SH-SY5Y (cell line): ENCODE measurements at regions not wholly inside any gene's neighbourhood (a gene's known extent, or its start where the extent isn't known, plus 50 kb on each side); places are given as distances from the start of the nearest gene placed in this dataset.

Experiments used
- GATA2 ChIP-seq: IDR thresholded peaks from 2 replicates; pipeline ENCODE4 v1.6.1; 2011; ENCODE audit warnings: mild to moderate bottlenecking, low read depth, low read length
- GATA3 ChIP-seq: IDR thresholded peaks from 2 replicates; pipeline ENCODE4 v1.6.1; 2011; ENCODE audit warnings: low read depth, mild to moderate bottlenecking, low read length, moderate library complexity

GRCh38 chr18:78779996-78780718 is 199.5 kb upstream of the SALL3 start:
- no peak for TF ChIP-seq GATA3

- no peak for TF ChIP-seq GATA3
- TF ChIP-seq GATA2, result no peak
These were observed 198.7 kb upstream of the SALL3 start for GRCh38 chr18:78780719-78781600.

- TF ChIP-seq GATA2, result no peak
- no peak for TF ChIP-seq GATA3
These were observed 198.0 kb upstream of the SALL3 start for GRCh38 chr18:78781601-78781960.

GRCh38 chr18:78782951-78783563 is 196.6 kb upstream of the SALL3 start:
- no peak for TF ChIP-seq GATA2
- TF ChIP-seq GATA3, result no peak

- no peak for TF ChIP-seq GATA3
- no peak for TF ChIP-seq GATA2
These were observed 196.1 kb upstream of the SALL3 start for GRCh38 chr18:78783564-78783960.

- no peak for TF ChIP-seq GATA2
- TF ChIP-seq GATA3, result no peak
These were observed 194.8 kb upstream of the SALL3 start for GRCh38 chr18:78784861-78785260.

GRCh38 chr18:78785706-78786105 is 193.9 kb upstream of the SALL3 start:
- TF ChIP-seq GATA3 (no peak), GATA2 (no peak)

- TF ChIP-seq GATA3, result no peak
- TF ChIP-seq GATA2, result no peak
These were observed 192.8 kb upstream of the SALL3 start for GRCh38 chr18:78786776-78787175.

GRCh38 chr18:78787751-78788150 is 191.9 kb upstream of the SALL3 start:
- TF ChIP-seq GATA2 (no peak), GATA3 (no peak)

GRCh38 chr18:78788161-78788560 is 191.5 kb upstream of the SALL3 start:
- TF ChIP-seq GATA2, result no peak
- no peak for TF ChIP-seq GATA3

- no peak for TF ChIP-seq GATA3
- TF ChIP-seq GATA2, result no peak
These were observed 189.8 kb upstream of the SALL3 start for GRCh38 chr18:78789850-78790249.

GRCh38 chr18:78790511-78790910 is 189.1 kb upstream of the SALL3 start:
- TF ChIP-seq GATA3, result no peak
- TF ChIP-seq GATA2, result no peak

GRCh38 chr18:78790960-78791359 is 188.7 kb upstream of the SALL3 start:
- no peak for TF ChIP-seq GATA2
- no peak for TF ChIP-seq GATA3

GRCh38 chr18:78792094-78792493 is 187.5 kb upstream of the SALL3 start:
- TF ChIP-seq GATA3, result no peak

GRCh38 chr18:78792736-78793135 is 186.9 kb upstream of the SALL3 start:
- TF ChIP-seq GATA3 (no peak), GATA2 (no peak)
